ENCODE measurements at regions not wholly inside any gene's neighbourhood (a gene's known extent, or its start where the extent isn't known, plus 50 kb on each side); places are given as distances from the start of the nearest gene placed in this dataset.
A peak's percentile ranks its signal among the peaks of the same experiment; 100 is the strongest.

- no peak for DNase-seq (ENCODE audit: low read depth)
These were observed 96.3 kb upstream of the RNF152 start for GRCh38 chr18:61989138-61989537.

GRCh38 chr18:61988100-61988499 is 95.3 kb upstream of the RNF152 start:
- peak; percentile 18 for DNase-seq (ENCODE audit: low read depth)

- no peak for DNase-seq (ENCODE audit: low read depth)
These were observed 92.9 kb upstream of the RNF152 start for GRCh38 chr18:61985681-61986080.

- DNase-seq (ENCODE audit: low read depth): no peak
These were observed 91.5 kb upstream of the RNF152 start for GRCh38 chr18:61984349-61984748.

- no peak for DNase-seq (ENCODE audit: low read depth)
These were observed 89.7 kb upstream of the RNF152 start for GRCh38 chr18:61982475-61982874.

- no peak for DNase-seq (ENCODE audit: low read depth)
These were observed 87.5 kb upstream of the RNF152 start for GRCh38 chr18:61980355-61980754.

- DNase-seq (ENCODE audit: low read depth): no peak
These were observed 82.9 kb upstream of the RNF152 start for GRCh38 chr18:61975526-61976326.

- no peak for DNase-seq (ENCODE audit: low read depth)
These were observed 80.7 kb upstream of the RNF152 start for GRCh38 chr18:61973273-61974115.

- DNase-seq (ENCODE audit: low read depth): peak; percentile 39
These were observed 79.8 kb upstream of the RNF152 start for GRCh38 chr18:61972389-61973264.

- no peak for DNase-seq (ENCODE audit: low read depth)
These were observed 74.6 kb upstream of the RNF152 start for GRCh38 chr18:61967252-61967891.

GRCh38 chr18:61965311-61965710 is 72.5 kb upstream of the RNF152 start:
- DNase-seq (ENCODE audit: low read depth): no peak

GRCh38 chr18:61964616-61965015 is 71.8 kb upstream of the RNF152 start:
- DNase-seq (ENCODE audit: low read depth): no peak

- DNase-seq (ENCODE audit: low read depth): no peak
These were observed 70.9 kb upstream of the RNF152 start for GRCh38 chr18:61963705-61964104.

- DNase-seq (ENCODE audit: low read depth): no peak
These were observed 65.2 kb upstream of the RNF152 start for GRCh38 chr18:61957801-61958516.

GRCh38 chr18:61955644-61956043 is 62.8 kb upstream of the RNF152 start:
- DNase-seq (ENCODE audit: low read depth): no peak

GRCh38 chr18:61954096-61954746 is 61.4 kb upstream of the RNF152 start:
- no peak for DNase-seq (ENCODE audit: low read depth)

GRCh38 chr18:61953641-61954040 is 60.8 kb upstream of the RNF152 start:
- no peak for DNase-seq (ENCODE audit: low read depth)

- no peak for DNase-seq (ENCODE audit: low read depth)
These were observed 60.4 kb upstream of the RNF152 start for GRCh38 chr18:61953161-61953560.

GRCh38 chr18:61951396-61951795 is 58.6 kb upstream of the RNF152 start:
- no peak for DNase-seq (ENCODE audit: low read depth)

- DNase-seq (ENCODE audit: low read depth): no peak
These were observed 57.6 kb upstream of the RNF152 start for GRCh38 chr18:61950371-61950770.
